Mononuclear cell (primary cell): ENCODE measurements at regions not wholly inside any gene's neighbourhood (a gene's known extent, or its start where the extent isn't known, plus 50 kb on each side); places are given as distances from the start of the nearest gene placed in this dataset.

ENCODE experiments used
- H3K27me3 ChIP-seq: 2 replicates; pipeline ENCODE4 v1.6.0; 2011; ENCODE audit warnings: low read length, control low read depth; ENCODE audit not compliant: insufficient read depth
- H3K4me1 ChIP-seq: 2 replicates; pipeline ENCODE4 v1.5.1; 2011; ENCODE audit warnings: mild to moderate bottlenecking, low read length, control low read depth; ENCODE audit not compliant: insufficient read depth
- H3K4me3 ChIP-seq: 2 replicates; pipeline ENCODE4 v1.5.1; 2011; ENCODE audit warnings: mild to moderate bottlenecking, low read length, moderate library complexity
- H3K9me3 ChIP-seq: 2 replicates; pipeline ENCODE4 v1.5.1; 2011; ENCODE audit warnings: low read depth, mild to moderate bottlenecking, control low read depth, low read length

DNA sequence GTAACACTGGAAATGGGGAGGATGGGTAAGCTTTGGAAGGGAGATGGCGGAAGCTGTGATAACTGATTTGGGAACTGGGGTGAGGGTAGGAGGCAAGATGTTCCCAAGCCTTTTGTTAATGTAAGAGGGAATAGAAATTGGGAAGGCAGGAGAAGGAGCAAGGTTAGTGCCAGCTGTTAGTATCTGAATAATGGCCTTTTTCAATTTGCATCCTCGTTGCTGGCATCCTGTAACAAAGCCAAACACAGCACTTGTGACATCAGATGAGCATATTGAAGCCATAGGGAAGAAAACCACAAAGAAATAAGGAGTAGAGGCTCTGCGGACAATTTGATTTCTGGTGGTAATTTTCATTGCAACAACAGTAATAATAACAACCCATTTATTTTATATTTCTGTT, 70.9 kb upstream of the CLMP start:
- Histone ChIP-seq H3K4me3 (no peak overlapping the region), H3K4me1 (peaks cover 22% of the 10 kb centered on the region), H3K27me3 (no peaks in the 10 kb centered on the region), H3K9me3 (no peaks in the 10 kb centered on the region)

DNA sequence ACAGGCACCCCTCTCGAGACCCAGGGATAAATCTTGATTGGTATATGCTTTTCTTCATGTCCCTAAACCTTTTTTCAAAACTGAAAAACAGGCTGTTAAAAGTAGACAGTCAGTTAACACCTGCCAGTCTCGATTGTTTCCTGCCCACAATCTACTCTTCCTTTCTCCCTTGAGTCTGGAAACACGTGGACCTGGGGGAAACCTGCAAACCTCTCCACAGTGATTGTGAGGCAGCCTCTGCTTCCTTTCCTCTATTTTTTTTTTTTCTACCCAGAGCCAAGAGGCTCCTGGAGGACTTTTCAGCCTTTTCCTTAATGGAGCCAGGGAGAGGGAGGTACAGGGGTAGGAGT, 69.4 kb upstream of the CLMP start:
- no peak overlapping the region for H3K4me3 ChIP-seq
- H3K4me1 ChIP-seq: peaks cover 22% of the 10 kb centered on the region
- H3K27me3 ChIP-seq: no peaks in the 10 kb centered on the region
- H3K9me3 ChIP-seq: no peaks in the 10 kb centered on the region

DNA sequence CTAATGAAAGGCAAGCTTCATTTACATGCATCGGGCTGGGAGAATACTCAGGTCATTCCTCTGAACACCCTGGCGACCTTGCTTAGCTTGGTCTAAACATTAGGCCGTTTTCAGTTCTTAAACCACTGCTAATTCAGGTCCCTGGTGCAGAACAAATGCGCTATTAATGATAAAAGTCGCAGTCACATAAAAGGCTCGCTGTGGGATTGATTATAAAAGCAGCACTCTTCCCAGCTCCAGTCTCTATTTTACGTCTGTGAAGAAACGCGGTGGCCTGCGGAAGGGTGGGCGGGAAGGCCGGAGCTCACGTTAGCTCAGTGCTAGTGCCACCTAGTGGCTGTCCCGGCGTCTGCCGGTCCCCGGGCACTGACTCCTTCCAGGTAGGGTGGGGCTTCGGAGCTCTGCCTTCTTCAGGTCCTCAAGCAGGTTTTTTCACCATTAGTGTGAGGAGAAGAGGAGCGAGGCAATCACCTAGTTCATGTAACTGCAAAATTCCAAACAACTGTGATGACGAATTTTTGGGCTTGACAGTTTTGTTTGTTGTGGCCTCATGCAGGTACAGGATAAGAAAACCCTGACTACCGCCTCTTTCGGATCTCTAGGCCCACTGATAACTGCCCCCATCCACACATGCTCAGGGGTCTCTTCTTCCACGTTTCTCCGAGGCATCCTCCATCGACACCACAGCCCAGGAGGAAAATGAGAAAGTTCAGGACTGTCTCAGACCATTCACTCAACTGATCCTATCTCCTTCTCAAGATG, 66.5 kb upstream of the CLMP start:
- H3K4me1 ChIP-seq: peaks cover 22% of the 10 kb centered on the region
- no peaks in the 10 kb centered on the region for H3K27me3 ChIP-seq
- H3K4me3 ChIP-seq: no peak overlapping the region
- H3K9me3 ChIP-seq: no peaks in the 10 kb centered on the region

DNA sequence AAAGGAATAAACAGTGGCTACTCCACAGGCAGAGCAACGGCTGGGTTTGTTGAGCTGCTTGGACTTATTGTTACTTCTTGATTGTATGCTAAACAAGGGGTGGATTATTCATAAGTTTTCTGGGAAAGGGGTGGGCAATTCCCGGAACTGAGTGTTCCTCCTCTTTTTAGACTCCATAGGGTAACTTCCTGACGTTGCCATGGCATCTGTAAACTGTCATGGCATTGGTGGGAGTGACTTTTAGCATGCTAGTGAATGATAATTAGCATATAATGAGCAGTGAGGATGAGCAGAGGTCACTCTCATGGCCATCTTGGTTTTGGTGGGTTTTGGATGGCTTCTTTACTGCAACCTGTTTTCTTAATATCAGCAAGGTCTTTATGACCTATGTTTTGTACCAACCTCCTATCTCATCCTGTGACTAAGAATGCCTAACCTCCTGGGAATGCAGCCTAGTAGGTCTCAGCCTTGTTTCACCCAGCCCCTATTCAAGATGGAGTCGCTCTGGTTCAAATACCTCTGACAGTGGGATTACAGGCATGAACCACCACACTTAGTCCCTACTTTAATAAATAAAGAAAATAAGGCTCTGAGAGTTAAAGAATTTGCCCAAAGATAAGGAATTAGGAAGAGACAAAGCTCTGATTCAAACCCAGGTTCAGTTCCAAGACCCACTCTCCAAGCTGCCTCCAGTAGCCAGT, 65.6 kb upstream of the CLMP start:
- H3K4me3 ChIP-seq: no peak overlapping the region
- peaks cover 22% of the 10 kb centered on the region for H3K4me1 ChIP-seq
- H3K27me3 ChIP-seq: no peaks in the 10 kb centered on the region
- H3K9me3 ChIP-seq: no peaks in the 10 kb centered on the region

- Histone ChIP-seq H3K9me3 (no peaks in the 10 kb centered on the region), H3K4me1 (peaks cover 14% of the 10 kb centered on the region), H3K27me3 (no peaks in the 10 kb centered on the region), H3K4me3 (no peak overlapping the region)
Observed at GRCh38 chr11:123258877-123259276, 63.8 kb upstream of the CLMP start.

- no peaks in the 10 kb centered on the region for H3K27me3 ChIP-seq
- no peak overlapping the region for H3K4me3 ChIP-seq
- H3K9me3 ChIP-seq: no peaks in the 10 kb centered on the region
- peaks cover 8% of the 10 kb centered on the region for H3K4me1 ChIP-seq
Observed at GRCh38 chr11:123257370-123257769, 62.3 kb upstream of the CLMP start.

DNA sequence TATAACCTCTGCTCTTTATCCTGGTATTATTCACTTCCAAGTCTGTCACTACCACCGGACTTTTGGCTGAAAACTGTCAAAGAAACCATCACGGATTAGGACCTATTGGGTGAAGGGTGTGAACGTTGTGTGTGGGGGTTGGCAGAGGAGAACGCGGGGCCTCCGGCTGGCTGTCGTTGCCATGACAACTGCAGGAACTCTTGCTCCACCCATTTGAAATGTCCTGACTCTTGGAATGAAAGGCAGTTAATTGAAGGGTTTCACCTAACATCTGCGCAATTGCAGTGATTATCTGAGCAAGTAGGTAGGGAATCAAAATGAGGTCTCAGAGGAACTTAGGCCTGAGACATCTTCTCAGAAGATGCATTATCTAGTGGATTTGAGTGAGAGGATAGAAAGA, 60.9 kb upstream of the CLMP start:
- Histone ChIP-seq H3K9me3 (no peaks in the 10 kb centered on the region), H3K27me3 (no peaks in the 10 kb centered on the region), H3K4me1 (no peaks in the 10 kb centered on the region), H3K4me3 (no peak overlapping the region)

GRCh38 chr11:123254357-123254756, 59.3 kb upstream of the CLMP start:
- Histone ChIP-seq H3K9me3 (no peaks in the 10 kb centered on the region), H3K27me3 (no peaks in the 10 kb centered on the region), H3K4me3 (no peak overlapping the region), H3K4me1 (no peaks in the 10 kb centered on the region)

DNA sequence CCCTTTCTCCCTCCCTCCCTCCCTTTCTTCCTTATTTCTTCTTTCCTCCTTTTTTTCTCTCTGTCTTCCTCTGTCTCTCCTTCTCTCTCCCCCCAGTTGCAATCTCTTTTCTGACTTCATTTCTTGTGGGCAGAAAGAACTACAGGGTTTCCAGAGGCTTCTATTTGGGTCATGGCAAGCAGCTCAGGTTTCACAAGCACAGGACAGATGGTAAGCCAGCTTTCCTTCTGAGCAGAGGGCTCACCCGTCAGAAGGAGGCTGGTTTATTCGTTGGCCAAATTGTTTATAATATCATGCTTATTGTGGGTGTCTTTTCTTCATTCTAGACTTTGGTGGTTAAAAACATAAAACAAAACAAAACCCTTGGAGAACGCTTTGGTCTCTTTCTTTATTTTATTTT, 58.9 kb upstream of the CLMP start:
- no peak overlapping the region for H3K4me3 ChIP-seq
- no peaks in the 10 kb centered on the region for H3K27me3 ChIP-seq
- H3K9me3 ChIP-seq: no peaks in the 10 kb centered on the region
- no peaks in the 10 kb centered on the region for H3K4me1 ChIP-seq

GRCh38 chr11:123253223-123253622, 58.2 kb upstream of the CLMP start:
- H3K27me3 ChIP-seq: no peaks in the 10 kb centered on the region
- no peaks in the 10 kb centered on the region for H3K9me3 ChIP-seq
- no peaks in the 10 kb centered on the region for H3K4me1 ChIP-seq
- H3K4me3 ChIP-seq: no peak overlapping the region

DNA sequence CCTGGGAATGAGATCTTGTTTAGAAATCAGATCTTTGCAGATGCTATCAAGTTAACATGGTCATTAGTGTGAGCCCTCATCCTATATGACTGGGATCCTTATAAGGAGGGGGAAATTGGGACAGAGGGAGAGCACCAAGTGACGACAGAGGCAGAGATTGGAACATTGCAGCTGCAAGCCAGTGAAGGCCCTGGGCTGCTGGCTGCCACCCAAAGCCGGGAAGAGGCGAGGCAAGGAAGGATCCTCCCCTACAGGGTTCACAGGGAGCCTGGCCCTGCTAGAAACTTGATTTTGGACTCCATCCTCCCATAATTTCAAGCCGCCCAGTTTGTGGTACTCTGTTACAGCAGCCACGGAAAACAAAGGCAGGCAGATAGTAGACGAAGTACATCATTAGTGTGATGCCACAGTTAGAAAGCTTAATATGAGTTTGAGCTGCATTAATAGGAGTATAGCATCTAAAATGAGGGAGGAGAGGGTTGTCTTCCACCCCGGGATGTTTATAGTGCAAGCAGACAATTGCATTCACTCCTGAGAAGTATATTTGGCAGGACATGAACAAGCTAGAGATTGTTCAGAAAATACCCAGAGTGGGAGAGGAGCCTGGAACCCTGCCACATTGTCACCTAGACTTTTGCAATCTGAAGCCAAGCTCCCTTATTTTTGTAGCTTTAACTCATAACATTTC, 56.8 kb upstream of the CLMP start:
- H3K9me3 ChIP-seq: no peaks in the 10 kb centered on the region
- H3K4me1 ChIP-seq: no peaks in the 10 kb centered on the region
- H3K27me3 ChIP-seq: no peaks in the 10 kb centered on the region
- H3K4me3 ChIP-seq: no peak overlapping the region

- Histone ChIP-seq H3K27me3 (no peaks in the 10 kb centered on the region), H3K4me1 (no peaks in the 10 kb centered on the region), H3K9me3 (no peaks in the 10 kb centered on the region), H3K4me3 (no peak overlapping the region)
Observed at GRCh38 chr11:123250892-123251656, 56.0 kb upstream of the CLMP start.

DNA sequence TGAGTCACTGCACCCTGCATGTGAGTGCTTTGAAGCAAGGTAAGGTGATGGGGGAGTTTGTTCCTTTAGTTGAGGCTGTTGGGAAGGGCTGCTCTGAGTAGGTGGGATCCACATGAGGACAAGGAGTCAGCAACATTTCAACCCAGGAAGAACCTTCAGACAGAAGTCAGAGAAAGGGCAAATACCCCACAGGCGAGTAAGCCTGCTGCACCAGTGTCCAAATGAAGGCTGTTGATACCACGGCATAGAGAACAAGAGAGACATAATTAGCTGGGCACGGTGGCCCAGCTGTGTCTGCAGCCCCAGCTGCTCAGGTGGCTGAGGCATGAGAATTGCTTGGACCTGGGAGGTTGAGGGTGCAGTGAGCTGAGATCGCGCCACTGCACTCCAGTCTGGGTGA, 54.3 kb upstream of the CLMP start:
- no peaks in the 10 kb centered on the region for H3K27me3 ChIP-seq

DNA sequence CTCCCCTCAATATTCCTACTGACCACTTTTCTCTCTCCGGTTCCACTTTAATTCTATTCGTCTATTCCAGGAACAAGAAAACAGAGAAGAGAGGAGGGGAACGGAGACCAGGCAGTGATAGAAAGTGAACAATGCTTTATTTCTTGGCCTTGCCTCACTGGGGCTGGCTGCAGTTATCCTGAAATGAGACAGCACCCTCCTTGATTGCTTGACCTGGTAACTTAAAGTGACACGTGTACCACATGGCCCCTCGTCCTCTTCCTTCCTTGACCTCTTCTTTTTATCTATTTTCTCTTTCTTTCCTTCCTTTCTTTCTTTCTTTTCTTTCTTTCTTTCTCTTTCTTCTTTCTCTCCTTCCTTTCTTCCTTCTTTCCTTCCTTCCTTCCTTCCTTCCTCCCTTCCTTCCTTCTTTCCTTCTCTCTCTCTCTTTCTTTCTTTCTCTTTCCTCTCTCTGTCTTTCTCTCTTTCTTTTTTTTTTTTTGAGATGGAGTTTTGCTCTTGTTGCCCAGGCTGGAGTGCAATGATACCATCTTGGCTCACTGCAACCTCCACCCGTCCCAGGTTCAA, 52.8 kb upstream of the CLMP start:
- no peaks in the 10 kb centered on the region for H3K9me3 ChIP-seq
- H3K4me3 ChIP-seq: no peak overlapping the region
- no peaks in the 10 kb centered on the region for H3K27me3 ChIP-seq
- H3K4me1 ChIP-seq: no peaks in the 10 kb centered on the region

More for the DNA sequence above, 54.3 kb upstream of the CLMP start:
- Histone ChIP-seq H3K4me1 (no peaks in the 10 kb centered on the region), H3K4me3 (no peak overlapping the region), H3K9me3 (no peaks in the 10 kb centered on the region)

DNA sequence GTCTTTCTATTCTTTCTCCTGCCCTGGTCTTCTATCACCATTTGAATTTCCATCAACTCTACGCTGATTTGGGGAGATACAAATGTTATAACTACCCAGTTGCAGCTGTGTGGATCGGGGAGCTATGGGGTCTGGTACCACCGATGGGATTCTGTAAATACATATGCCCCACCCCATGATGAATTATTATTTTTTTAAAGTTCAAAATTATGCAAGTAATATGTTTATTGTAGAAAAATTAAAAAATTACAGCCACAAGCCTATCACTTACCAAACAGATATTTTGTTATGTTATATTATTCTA, 52.4 kb upstream of the CLMP start:
- Histone ChIP-seq H3K9me3 (no peaks in the 10 kb centered on the region), H3K4me1 (no peaks in the 10 kb centered on the region), H3K4me3 (no peak overlapping the region), H3K27me3 (no peaks in the 10 kb centered on the region)
